ENCODE measurements at regions not wholly inside any gene's neighbourhood (a gene's known extent, or its start where the extent isn't known, plus 50 kb on each side); places are given as distances from the start of the nearest gene placed in this dataset.

GRCh38 chr3:110989446-110989845 is 82.2 kb upstream of the NECTIN3 start:
- Histone ChIP-seq H3K27me3 (ENCODE audit: insufficient read depth, low read length) (no peaks in the 10 kb centered on the region), H3K14ac (ENCODE audit: insufficient read depth, low read length) (no peak overlapping the region), H3K27ac (ENCODE audit: insufficient read length, low read depth, low read length) (no peak overlapping the region), H2AFZ (ENCODE audit: low read length) (no peak overlapping the region), H4K8ac (replicated peaks; ENCODE audit: insufficient read length, low read depth, low read length) (no peak overlapping the region), H2BK5ac (ENCODE audit: insufficient read length, low read length) (no peak overlapping the region), H3K9ac (ENCODE audit: extremely low read depth, insufficient read length, low read length) (no peak overlapping the region), H3K23me2 (ENCODE audit: insufficient read length, low read depth, low read length, poor library complexity, severe bottlenecking) (no peaks in the 10 kb centered on the region), H2BK20ac (ENCODE audit: low read depth, low read length, poor library complexity, severe bottlenecking) (no peak overlapping the region), H4K20me1 (ENCODE audit: control insufficient read depth, insufficient read depth, insufficient read length) (no peaks in the 10 kb centered on the region), H3K56ac (ENCODE audit: insufficient read length, low read depth, low read length) (no peak overlapping the region), H3K4me2 (ENCODE audit: insufficient read depth, insufficient read length, low read length) (no peak overlapping the region), H2BK12ac (ENCODE audit: insufficient read length, low read depth, low read length) (no peak overlapping the region), H2AK5ac (ENCODE audit: insufficient read length, low read length) (no peak overlapping the region), H3K18ac (ENCODE audit: insufficient read length, low read depth, low read length) (no peak overlapping the region), H4K5ac (ENCODE audit: insufficient read length, low read depth, low read length) (no peak overlapping the region), H3K4ac (ENCODE audit: low read depth, low read length) (no peak overlapping the region), H3K79me1 (ENCODE audit: insufficient read depth, low read depth, low read length, poor library complexity, severe bottlenecking) (no peaks in the 10 kb centered on the region), H3K9me3 (ENCODE audit: control insufficient read depth, low read depth, low read length) (no peaks in the 10 kb centered on the region), H3K23ac (ENCODE audit: insufficient read length, low read depth, low read length) (no peak overlapping the region), H3K4me1 (ENCODE audit: insufficient read depth, low read length) (no peaks in the 10 kb centered on the region), H3K79me2 (ENCODE audit: insufficient read depth, low read length) (no peaks in the 10 kb centered on the region), H4K91ac (ENCODE audit: insufficient read length, low read depth, low read length) (no peak overlapping the region), H3T11ph (ENCODE audit: low read length) (no peak overlapping the region), H2BK120ac (ENCODE audit: low read depth, low read length, poor library complexity, severe bottlenecking) (no peak overlapping the region), H2BK15ac (ENCODE audit: low read depth, low read length) (no peak overlapping the region)
- WGBS (ENCODE audit: extremely low coverage, insufficient read length, low lambda C conversion rate), result no CpG with 5 or more reads among the region's 5 CpGs
- Mint-ChIP-seq H3K27ac (no peak overlapping the region), H3K4me1 (no peaks in the 10 kb centered on the region), H3K27me3 (ENCODE audit: low read depth) (no peaks in the 10 kb centered on the region), H3K36me3 (ENCODE audit: insufficient read depth in 1 of 3, low read depth in 3 of 3) (peaks cover 0 to 4% (median 4%) of the 10 kb centered on the region in 3 experiments; a peak in 2 of 7 replicates), H3K9me3 (peaks cover 0 to 5% of the 10 kb centered on the region in 2 experiments; a peak in 1 of 5 replicates), H3K4me3 (no peak overlapping the region)
- TF ChIP-seq, protein P1, sequence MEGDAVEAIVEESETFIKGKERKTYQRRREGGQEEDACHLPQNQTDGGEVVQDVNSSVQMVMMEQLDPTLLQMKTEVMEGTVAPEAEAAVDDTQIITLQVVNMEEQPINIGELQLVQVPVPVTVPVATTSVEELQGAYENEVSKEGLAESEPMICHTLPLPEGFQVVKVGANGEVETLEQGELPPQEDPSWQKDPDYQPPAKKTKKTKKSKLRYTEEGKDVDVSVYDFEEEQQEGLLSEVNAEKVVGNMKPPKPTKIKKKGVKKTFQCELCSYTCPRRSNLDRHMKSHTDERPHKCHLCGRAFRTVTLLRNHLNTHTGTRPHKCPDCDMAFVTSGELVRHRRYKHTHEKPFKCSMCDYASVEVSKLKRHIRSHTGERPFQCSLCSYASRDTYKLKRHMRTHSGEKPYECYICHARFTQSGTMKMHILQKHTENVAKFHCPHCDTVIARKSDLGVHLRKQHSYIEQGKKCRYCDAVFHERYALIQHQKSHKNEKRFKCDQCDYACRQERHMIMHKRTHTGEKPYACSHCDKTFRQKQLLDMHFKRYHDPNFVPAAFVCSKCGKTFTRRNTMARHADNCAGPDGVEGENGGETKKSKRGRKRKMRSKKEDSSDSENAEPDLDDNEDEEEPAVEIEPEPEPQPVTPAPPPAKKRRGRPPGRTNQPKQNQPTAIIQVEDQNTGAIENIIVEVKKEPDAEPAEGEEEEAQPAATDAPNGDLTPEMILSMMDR (conservative IDR thresholded peaks at IDR 0.05), result no peak
- no peak for DNase-seq

Measured in H9 (cell line).